Lower lobe of right lung (tissue), 2 donors: ENCODE measurements at regions not wholly inside any gene's neighbourhood (a gene's known extent, or its start where the extent isn't known, plus 50 kb on each side); places are given as distances from the start of the nearest gene placed in this dataset.

ENCODE experiments used
- ATAC-seq, 2 donors: fragments of 200-7000 bp; cut with Tn5 transposase; one replicate each; pipeline ENCODE4 v1.9.1; 2020 to 2022; ENCODE audit warnings: mild to moderate bottlenecking in 2 of 2, moderate library complexity in 2 of 2
- DNase-seq: peaks from one replicate; pipeline ENCODE4 v3.0.0-alpha.2; 2020
- H3K27ac ChIP-seq: fragments of 200-600 bp; one replicate; pipeline ENCODE4 v1.8.0; 2022
- H3K27me3 ChIP-seq: fragments of 200-600 bp; one replicate; pipeline ENCODE4 v1.8.0; 2022; ENCODE audit warnings: low read depth
- H3K36me3 ChIP-seq: fragments of 200-600 bp; one replicate; pipeline ENCODE4 v1.8.0; 2022; ENCODE audit warnings: mild to moderate bottlenecking
- H3K4me1 ChIP-seq: fragments of 200-600 bp; one replicate; pipeline ENCODE4 v1.8.0; 2022
- H3K4me3 ChIP-seq: fragments of 200-600 bp; one replicate; pipeline ENCODE4 v1.8.0; 2022; ENCODE audit warnings: mild to moderate bottlenecking
- H3K9me3 ChIP-seq: fragments of 200-600 bp; one replicate; pipeline ENCODE4 v1.8.0; 2022
- intact Hi-C: fragments of 100-400 bp; cut with DNase I; formaldehyde crosslinking; loops from one replicate; pipeline ENCODE4 v1.11.0; 2022
- TF ChIP-seq, protein P1 (sequence below): fragments of 200-600 bp; IDR thresholded peaks from one replicate; pipeline ENCODE4 v1.8.0; 2022; ENCODE audit warnings: antibody characterized with exemption, mild to moderate bottlenecking
- donor health status: DM: no; HTN: yes; CAD: no; lungs with severe emphysema.

DNA sequence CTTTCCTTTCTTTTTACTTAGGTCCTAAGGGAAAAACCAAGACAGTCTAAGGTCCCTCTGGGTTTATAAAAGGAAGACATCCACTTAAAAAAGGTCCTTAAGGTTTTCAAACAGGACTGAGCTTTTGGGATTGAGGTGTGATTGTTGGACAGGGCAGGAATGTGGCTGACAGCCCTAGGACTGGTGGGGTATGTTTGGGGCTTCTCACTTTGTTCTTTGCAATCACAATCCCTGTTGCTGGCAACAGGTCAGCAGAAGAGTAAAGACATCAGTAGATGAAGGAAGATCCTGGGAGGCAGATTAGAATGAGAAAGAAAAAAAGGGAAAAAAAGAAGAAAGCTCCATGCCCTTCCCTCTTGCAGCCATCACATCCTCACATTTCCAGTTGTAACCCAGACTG, 101.4 kb upstream of the TARS1 start:
- no peak overlapping the region for H3K4me3 ChIP-seq
- H3K27ac ChIP-seq: no peak overlapping the region
- TF ChIP-seq, protein P1, sequence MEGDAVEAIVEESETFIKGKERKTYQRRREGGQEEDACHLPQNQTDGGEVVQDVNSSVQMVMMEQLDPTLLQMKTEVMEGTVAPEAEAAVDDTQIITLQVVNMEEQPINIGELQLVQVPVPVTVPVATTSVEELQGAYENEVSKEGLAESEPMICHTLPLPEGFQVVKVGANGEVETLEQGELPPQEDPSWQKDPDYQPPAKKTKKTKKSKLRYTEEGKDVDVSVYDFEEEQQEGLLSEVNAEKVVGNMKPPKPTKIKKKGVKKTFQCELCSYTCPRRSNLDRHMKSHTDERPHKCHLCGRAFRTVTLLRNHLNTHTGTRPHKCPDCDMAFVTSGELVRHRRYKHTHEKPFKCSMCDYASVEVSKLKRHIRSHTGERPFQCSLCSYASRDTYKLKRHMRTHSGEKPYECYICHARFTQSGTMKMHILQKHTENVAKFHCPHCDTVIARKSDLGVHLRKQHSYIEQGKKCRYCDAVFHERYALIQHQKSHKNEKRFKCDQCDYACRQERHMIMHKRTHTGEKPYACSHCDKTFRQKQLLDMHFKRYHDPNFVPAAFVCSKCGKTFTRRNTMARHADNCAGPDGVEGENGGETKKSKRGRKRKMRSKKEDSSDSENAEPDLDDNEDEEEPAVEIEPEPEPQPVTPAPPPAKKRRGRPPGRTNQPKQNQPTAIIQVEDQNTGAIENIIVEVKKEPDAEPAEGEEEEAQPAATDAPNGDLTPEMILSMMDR: no peak
- no peaks in the 10 kb centered on the region for H3K9me3 ChIP-seq
- DNase-seq (no peak), ATAC-seq (no peak)
- intact Hi-C loops: no loop called here
- no peaks in the 10 kb centered on the region for H3K27me3 ChIP-seq
- peaks cover 13% of the 10 kb centered on the region for H3K4me1 ChIP-seq
- H3K36me3 ChIP-seq: no peaks in the 10 kb centered on the region

DNA sequence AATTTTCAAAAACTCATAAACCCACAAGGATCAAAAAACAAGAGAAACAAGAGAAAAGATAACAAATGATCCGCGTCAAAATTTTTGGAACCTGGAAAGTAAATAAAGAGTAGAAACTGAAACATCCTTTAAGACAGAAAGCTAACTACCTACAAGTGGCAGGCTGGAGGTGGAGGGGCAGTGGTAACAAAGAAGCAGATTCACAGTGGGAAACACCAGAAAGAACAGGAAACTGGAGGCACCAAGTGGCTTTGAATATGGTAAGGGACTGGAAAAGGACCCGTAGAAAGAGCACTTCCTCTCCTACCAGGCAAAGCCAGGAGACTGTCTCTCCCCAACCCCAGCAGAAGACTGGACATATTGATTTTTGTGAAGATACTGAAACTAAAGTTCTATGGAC, 100.6 kb upstream of the TARS1 start:
- H3K9me3 ChIP-seq: no peaks in the 10 kb centered on the region
- H3K4me1 ChIP-seq: peaks cover 13% of the 10 kb centered on the region
- no peaks in the 10 kb centered on the region for H3K27me3 ChIP-seq
- no peak overlapping the region for H3K4me3 ChIP-seq
- no peak for DNase-seq
- intact Hi-C loops: no loop called here
- no peak overlapping the region for H3K27ac ChIP-seq
- TF ChIP-seq, protein P1: no peak
- no peak for ATAC-seq
- H3K36me3 ChIP-seq: no peaks in the 10 kb centered on the region

- intact Hi-C loops: no loop called here
- Histone ChIP-seq H3K4me1 (peaks cover 13% of the 10 kb centered on the region), H3K4me3 (no peak overlapping the region), H3K27ac (no peak overlapping the region), H3K27me3 (no peaks in the 10 kb centered on the region), H3K9me3 (no peaks in the 10 kb centered on the region), H3K36me3 (no peaks in the 10 kb centered on the region)
- TF ChIP-seq, protein P1: no peak
- ATAC-seq (no peak), DNase-seq (no peak)
These were observed 99.4 kb upstream of the TARS1 start for GRCh38 chr5:33341351-33341750.

DNA sequence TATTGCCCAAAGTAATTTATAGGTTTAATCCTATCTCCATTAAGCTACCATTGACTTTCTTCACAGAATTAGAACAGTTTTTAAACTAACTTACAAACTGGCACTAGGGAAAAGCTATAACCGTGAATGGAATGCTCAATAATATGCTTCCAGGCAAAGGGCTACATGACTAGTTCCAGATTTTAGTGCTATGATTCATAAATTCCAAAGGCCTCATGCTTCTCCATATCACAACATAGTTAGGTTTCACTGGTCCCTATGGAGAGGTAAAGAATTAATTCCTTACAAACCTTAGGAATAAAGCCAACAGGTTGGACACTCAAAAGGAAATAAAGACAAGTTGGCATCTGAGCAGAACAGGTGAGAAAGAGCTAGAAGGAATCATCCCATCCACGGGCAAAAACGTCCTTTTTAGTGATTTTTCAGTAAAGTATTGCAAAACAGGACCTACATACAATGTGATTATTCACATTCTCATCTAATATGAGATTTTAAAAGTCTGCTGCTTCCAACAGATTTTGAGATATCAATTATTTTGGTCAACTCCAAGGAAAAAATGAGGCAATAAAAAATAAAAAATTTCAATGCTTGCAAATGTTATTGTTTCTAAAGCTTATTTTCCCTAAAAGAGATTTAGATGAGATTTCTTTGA, 97.0 kb upstream of the TARS1 start:
- Histone ChIP-seq H3K4me1 (no peaks in the 10 kb centered on the region), H3K27ac (no peak overlapping the region), H3K4me3 (no peak overlapping the region), H3K36me3 (no peaks in the 10 kb centered on the region), H3K9me3 (no peaks in the 10 kb centered on the region), H3K27me3 (no peaks in the 10 kb centered on the region)
- DNase-seq: no peak
- ATAC-seq: no peak
- TF ChIP-seq, protein P1: no peak
- intact Hi-C loops: no loop called here

GRCh38 chr5:33346534-33346933, 94.2 kb upstream of the TARS1 start:
- ATAC-seq: no peak
- intact Hi-C loops: no loop called here

More at GRCh38 chr5:33346534-33346933, 94.2 kb upstream of the TARS1 start:
- DNase-seq: no peak
- Histone ChIP-seq H3K36me3 (no peaks in the 10 kb centered on the region), H3K27ac (no peak overlapping the region), H3K9me3 (no peaks in the 10 kb centered on the region), H3K4me1 (no peaks in the 10 kb centered on the region), H3K27me3 (no peaks in the 10 kb centered on the region), H3K4me3 (no peak overlapping the region)
- TF ChIP-seq, protein P1: no peak
